ENCODE measurements at regions not wholly inside any gene's neighbourhood (a gene's known extent, or its start where the extent isn't known, plus 50 kb on each side); places are given as distances from the start of the nearest gene placed in this dataset.

DNA sequence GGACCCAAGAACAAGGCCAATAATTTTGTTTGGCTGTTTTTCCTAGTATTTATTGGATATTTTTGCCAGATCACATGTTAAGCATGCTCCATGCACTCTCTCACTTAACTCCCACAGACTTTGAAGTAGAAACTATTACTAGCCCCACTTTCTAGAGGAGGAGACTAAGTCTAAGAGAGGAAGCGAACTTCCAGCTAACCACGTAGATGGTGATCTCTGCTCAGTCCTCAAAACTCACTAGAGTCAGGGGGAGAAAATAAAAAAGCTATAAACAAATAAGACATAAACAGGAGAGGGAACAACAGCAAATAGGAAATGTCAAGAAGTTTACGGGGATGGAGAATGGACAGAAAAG is 481.0 kb upstream of the PROK2 start:
- no peak overlapping the region for H3K4me3 ChIP-seq (ENCODE audit: low read length)
- H4K20me1 ChIP-seq (ENCODE audit: insufficient read depth, low read length), result no peaks in the 10 kb centered on the region
- H3K27me3 ChIP-seq (replicated peaks; ENCODE audit: insufficient read depth, low read length), result no peaks in the 10 kb centered on the region
- H3F3A ChIP-seq (ENCODE audit: insufficient read depth, low read length), result 0 out of 2 replicates have a peak, but pooled peaks cover 3% of the 10 kb centered on the region
- no peaks in the 10 kb centered on the region for H3K36me3 ChIP-seq (replicated peaks; ENCODE audit: insufficient read depth, low read length)
- no peak overlapping the region for H2AFZ ChIP-seq (ENCODE audit: low read length)
- TF ChIP-seq CTCF (IDR thresholded peaks at IDR 0.05; ENCODE audit: low read length) (no peak), EZH2phosphoT487 (IDR thresholded peaks at IDR 0.05; ENCODE audit: low read length) (no peak), EZH2 (optimal IDR thresholded peaks at IDR 0.05; ENCODE audit: low read depth, low read length) (no peak)
- H3K4me2 ChIP-seq (ENCODE audit: low read depth, low read length), result no peak overlapping the region
- peaks cover 17% of the 10 kb centered on the region for H3K4me1 ChIP-seq (ENCODE audit: low read length)
- no peak overlapping the region for H3K27ac ChIP-seq (ENCODE audit: low read length)
- H3K9ac ChIP-seq (ENCODE audit: low read length), result no peak overlapping the region
- DNase-seq, result no peak
- no peaks in the 10 kb centered on the region for H3K79me2 ChIP-seq (ENCODE audit: low read length)
- H3K9me3 ChIP-seq (replicated peaks; ENCODE audit: insufficient read depth, low read length), result no peaks in the 10 kb centered on the region
- H3K9me2 ChIP-seq (replicated peaks; ENCODE audit: insufficient read depth, low read length), result no peaks in the 10 kb centered on the region

- Histone ChIP-seq H3K4me2 (ENCODE audit: low read depth, low read length) (no peak overlapping the region), H3K4me1 (ENCODE audit: low read length) (peaks cover 15% of the 10 kb centered on the region)
These were observed 480.5 kb upstream of the PROK2 start for GRCh38 chr3:72265256-72266015.

DNA sequence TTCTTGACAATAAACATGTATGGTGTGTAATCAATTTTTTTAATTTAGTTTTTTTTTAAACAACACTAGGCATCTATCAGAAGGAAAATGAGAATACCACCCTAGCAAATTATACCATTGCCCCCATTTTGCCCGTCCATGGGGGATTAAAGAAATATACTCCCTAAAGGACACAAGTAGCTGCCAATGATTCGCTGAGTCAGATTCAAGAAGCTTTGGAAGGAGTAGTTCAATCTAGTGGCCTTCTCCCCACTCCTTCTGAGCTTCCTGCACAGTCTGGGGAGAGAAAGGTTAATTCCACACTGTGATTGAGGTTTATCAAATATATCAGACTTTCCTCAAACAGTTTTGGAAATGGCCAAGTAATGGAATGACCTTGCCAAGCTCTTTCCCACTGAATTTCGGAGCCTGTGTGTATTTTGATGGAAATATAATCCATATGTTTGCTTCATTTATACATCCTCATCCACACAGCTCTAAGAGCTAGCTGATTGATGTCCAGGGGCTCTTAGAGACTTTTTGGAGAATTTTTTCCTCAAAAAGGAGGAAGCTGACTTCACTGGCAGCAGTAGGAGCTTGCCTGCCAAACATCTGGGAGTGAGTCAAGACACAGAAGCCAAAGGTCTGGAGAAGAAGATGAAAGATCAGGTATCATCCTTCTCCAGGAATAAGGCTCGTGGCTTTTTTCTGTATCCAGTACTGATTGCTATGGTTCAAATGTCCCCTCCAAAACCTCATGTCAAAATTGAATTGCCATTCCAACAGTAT is 478.5 kb upstream of the PROK2 start:
- Histone ChIP-seq H3K27me3 (replicated peaks; ENCODE audit: insufficient read depth, low read length) (no peaks in the 10 kb centered on the region), H3K9me3 (replicated peaks; ENCODE audit: insufficient read depth, low read length) (no peaks in the 10 kb centered on the region), H3K9ac (ENCODE audit: low read length) (no peak overlapping the region), H3K36me3 (replicated peaks; ENCODE audit: insufficient read depth, low read length) (no peaks in the 10 kb centered on the region), H3K27ac (ENCODE audit: low read length) (no peak overlapping the region), H3K4me1 (ENCODE audit: low read length) (no peaks in the 10 kb centered on the region), H2AFZ (ENCODE audit: low read length) (no peak overlapping the region), H3K4me2 (ENCODE audit: low read depth, low read length) (no peak overlapping the region), H4K20me1 (ENCODE audit: insufficient read depth, low read length) (no peaks in the 10 kb centered on the region), H3F3A (ENCODE audit: insufficient read depth, low read length) (no peaks in the 10 kb centered on the region), H3K9me2 (replicated peaks; ENCODE audit: insufficient read depth, low read length) (no peaks in the 10 kb centered on the region), H3K79me2 (ENCODE audit: low read length) (no peaks in the 10 kb centered on the region), H3K4me3 (ENCODE audit: low read length) (no peak overlapping the region)
- DNase-seq, result no peak
- no peak for TF ChIP-seq CTCF (IDR thresholded peaks at IDR 0.05; ENCODE audit: low read length)
- no peak for TF ChIP-seq EZH2 (optimal IDR thresholded peaks at IDR 0.05; ENCODE audit: low read depth, low read length)
- TF ChIP-seq EZH2phosphoT487 (IDR thresholded peaks at IDR 0.05; ENCODE audit: low read length), result no peak

More at GRCh38 chr3:72265256-72266015, 480.5 kb upstream of the PROK2 start:
- no peak overlapping the region for H3K9ac ChIP-seq (ENCODE audit: low read length)
- no peak overlapping the region for H3K27ac ChIP-seq (ENCODE audit: low read length)
- no peaks in the 10 kb centered on the region for H3K36me3 ChIP-seq (replicated peaks; ENCODE audit: insufficient read depth, low read length)
- no peaks in the 10 kb centered on the region for H3K9me3 ChIP-seq (replicated peaks; ENCODE audit: insufficient read depth, low read length)
- no peak overlapping the region for H2AFZ ChIP-seq (ENCODE audit: low read length)
- H3K79me2 ChIP-seq (ENCODE audit: low read length), result no peaks in the 10 kb centered on the region
- H4K20me1 ChIP-seq (ENCODE audit: insufficient read depth, low read length), result no peaks in the 10 kb centered on the region
- 0 out of 2 replicates have a peak, but pooled peaks cover 3% of the 10 kb centered on the region for H3F3A ChIP-seq (ENCODE audit: insufficient read depth, low read length)
- H3K27me3 ChIP-seq (replicated peaks; ENCODE audit: insufficient read depth, low read length), result no peaks in the 10 kb centered on the region
- no peak for DNase-seq
- no peak overlapping the region for H3K4me3 ChIP-seq (ENCODE audit: low read length)
- H3K9me2 ChIP-seq (replicated peaks; ENCODE audit: insufficient read depth, low read length), result no peaks in the 10 kb centered on the region
- peak; percentile 33 for TF ChIP-seq CTCF (IDR thresholded peaks at IDR 0.05; ENCODE audit: low read length)
- TF ChIP-seq EZH2phosphoT487 (IDR thresholded peaks at IDR 0.05; ENCODE audit: low read length), result no peak
